Activated CD4-positive, alpha-beta T cell treated with anti-CD3 and anti-CD28 coated beads, Interleukin-2, Interleukin-6, amounts not matched to agents 100 ng/mL and 50 ng/mL, durations not matched to agents 16 hours and 8 hours (primary cell): ENCODE measurements at regions not wholly inside any gene's neighbourhood (a gene's known extent, or its start where the extent isn't known, plus 50 kb on each side); places are given as distances from the start of the nearest gene placed in this dataset.

Experiments
- DNase-seq: peaks from one replicate; pipeline ENCODE4 v3.0.0-alpha.2; 2020

DNA sequence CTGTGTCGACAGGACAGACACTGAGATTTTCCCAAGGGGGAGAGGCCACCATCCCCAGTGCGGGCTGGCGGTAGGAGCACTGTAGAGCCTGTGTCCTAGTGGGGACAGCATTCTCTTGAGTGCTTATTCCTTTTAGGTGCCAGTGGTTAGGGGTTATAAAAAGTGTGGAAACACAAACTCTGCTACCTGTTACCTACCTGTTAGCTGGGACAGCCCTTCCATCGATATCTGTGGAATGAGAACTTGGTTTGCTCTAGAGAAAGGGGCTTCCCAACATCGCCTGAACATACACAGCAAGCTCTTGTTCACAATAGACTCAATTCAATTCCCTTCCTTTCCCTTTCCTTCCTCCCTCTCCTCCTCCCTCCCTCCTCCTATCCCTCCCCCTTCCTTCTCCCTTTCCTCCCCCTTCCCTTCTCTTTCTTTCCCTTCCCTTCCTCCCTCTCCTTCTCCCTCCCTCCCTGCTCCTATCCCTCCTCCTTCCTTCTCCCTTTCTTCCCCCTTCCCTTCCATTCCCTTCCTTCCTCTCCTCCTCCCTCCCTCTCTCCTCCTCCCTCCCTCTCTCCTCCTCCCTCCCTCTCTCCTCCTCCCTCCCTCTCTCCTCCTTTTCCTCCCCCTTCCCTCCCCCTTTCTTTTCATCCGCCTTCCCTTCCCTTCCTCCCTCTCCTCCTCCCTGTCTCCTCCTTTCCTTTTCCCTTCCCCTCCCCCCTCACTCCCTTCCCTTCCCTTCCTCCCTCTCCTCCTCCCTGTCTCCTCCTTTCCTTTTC is 188.5 kb downstream of the URI1 start:
- no peak for DNase-seq

DNA sequence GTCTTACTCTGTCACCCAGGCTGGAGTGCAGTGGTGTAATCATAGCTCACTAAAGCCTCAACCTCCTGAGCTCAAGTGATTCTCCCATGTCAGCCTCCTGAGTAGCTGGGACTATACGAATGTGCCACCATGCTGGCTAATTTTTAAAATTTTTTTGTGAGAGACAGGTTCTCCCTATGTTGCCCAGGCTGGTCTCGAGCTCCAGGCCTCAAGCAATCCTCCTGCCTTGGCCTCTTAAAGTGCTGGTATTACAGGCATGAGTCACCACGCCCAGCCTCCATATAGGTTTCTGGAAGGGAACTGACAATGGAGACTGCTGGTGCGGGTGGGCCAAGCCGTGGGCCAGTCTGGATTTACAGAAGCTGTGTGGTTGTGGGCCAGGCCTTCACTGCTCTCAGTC is 189.2 kb downstream of the URI1 start:
- no peak for DNase-seq

DNA sequence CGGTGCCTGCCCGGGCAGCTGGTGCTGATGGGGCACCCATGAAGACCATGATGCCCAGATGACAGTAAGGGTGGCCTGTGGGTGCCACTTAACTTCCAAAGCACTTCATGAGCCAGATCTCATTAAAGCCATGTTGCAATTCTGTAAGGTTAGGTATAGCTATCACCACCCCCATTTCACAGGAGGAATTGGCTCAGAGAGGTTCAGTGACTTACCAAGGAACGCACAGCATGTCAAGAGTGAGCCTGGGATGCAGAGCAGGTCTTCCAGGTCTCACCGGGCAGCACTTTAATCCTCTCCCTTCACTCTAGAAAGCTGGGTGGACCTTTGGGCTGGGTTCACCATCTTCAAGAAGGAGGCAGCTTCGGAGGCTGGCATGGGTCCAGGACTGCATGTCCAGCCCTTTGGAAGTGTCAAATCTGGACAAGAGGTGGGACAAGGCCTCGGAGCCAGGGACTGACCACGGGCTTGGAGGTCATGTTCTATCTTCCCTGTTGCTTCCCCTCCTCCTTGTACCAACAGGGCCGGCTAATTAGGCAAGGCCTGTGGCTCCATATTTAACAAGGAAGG is 189.8 kb downstream of the URI1 start:
- DNase-seq, result no peak

DNA sequence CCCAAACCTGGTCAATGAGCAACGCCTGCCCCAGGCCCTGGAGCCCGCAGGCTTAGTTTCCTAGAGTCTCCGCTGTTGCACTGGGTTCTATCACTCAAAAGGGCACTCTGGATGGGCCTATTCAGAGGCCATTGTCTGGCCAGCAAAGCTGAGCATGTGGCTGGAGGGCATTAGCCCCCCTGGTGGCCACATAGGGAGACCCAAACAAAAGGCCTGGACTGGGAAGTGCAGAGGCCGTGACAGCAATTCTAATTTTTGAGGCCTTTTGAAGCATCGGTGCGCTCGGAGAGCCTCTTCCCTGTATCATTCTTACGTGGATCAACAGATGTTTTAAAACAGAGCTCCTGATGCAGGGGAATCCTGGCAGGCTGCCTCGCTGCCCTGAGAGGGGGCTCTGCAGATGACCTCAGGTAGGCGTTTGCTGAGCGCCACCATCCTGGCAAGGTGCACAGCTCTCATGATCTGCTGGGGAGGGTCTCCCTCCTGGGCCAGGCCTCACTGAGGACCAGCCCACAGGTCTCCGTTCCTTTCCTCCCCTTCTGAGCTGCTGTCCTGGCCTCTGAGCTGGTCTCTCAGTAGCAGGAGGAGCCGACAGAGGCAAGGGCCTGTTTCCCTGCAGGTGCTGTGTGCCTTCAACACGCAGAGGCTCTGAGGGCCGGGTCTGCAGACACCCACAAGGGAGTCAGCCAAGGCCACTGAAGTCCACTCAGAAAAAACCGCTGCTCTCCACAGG is 190.5 kb downstream of the URI1 start:
- DNase-seq, result no peak

DNA sequence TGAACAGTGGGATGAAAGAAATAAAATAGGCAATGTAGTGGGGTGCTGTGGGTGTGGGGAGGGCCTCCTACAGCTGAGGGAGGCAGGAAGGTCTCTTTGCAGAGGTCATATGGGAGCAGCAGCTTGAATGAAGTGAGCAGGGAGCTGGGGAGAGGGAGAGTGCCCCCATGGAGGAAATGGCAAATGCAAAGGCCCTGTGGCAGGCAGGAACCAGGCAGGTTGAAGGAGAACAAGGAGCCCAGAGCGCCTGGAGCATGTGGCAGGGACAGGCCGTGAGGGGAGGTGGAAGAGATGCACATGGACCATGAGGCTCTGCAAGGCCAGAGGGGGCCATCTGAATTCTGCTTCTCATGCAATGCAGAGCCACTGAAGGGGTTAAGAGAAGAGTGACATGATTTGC is 191.8 kb downstream of the URI1 start:
- DNase-seq, result no peak

DNA sequence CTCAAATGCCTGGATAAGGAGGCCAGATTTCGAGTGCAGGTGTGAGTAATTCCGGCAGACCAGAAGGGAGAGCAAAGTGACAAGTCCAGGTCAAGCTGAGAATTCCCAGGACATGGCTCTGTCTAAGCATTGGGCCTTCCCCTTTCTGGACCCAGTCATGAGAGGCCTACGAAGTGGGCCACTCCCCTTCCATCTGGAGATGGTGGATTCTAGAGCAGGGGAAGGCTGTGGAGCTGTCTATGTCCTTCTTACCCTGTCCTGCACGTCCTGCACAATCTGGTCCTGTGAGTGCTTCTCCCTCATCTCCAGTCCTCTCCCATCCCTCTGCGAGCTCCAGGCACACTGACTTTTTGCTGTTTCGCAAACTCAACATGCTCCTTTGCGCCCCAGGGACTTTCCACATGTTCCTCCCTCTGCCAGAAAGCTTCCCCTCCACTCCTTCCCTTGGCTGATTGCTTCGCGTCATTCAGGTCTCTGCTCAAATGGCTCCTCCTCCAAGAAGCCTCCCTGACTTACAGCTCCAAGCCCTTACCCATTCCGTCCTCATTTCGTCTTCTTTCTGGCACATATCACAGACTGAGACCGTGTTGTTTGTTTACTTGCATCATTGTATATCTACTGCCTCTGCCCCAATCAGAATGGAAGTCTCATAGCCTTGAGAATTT is 193.2 kb downstream of the URI1 start:
- no peak for DNase-seq

DNA sequence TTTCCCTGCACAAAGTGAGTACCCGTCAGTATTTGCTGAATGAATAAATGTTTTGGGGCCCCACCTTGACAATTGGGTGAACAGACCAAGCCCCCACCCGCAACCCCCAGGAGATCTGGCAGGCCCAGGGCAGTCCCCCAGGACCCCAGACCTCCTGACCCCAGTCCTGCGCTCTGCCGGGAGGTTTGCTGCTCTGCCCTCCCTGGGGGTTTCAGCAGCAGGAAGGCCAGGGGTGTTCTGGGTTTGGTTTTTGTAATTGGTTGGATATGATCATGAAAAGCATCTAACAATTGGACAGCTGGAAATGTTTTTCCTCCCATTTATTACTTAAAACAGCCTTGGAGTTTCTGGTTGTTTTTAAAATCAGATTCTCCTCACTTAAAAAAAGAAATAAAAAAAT is 193.8 kb downstream of the URI1 start:
- DNase-seq, result no peak

DNA sequence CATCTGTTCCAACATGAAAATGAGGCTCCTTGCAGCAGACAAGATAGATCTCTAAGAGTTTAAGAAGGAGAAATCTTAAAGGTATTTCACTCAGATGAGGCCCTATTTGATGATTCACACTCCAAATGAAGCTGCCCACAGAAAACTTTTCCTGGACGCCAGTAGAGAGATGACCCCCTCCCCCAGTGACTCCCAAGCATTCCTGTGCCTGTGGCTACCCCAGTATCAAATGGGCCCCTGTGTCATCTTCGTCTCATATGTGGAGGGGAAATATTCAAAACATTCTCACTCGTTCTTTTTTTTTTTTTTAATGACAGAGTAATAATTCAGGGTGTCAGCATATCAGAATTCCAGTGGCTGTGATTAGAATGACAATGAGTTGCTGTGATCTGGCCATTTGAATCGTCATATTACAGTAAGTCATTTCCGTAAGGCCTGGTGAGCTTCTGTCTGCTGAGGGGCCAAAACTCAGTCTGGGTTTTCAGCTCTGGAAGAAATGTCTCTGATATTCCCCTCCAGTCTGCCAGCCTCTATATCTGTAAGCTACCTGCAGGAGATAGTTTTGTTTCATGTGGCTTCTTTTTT is 194.7 kb downstream of the URI1 start:
- DNase-seq, result no peak

DNA sequence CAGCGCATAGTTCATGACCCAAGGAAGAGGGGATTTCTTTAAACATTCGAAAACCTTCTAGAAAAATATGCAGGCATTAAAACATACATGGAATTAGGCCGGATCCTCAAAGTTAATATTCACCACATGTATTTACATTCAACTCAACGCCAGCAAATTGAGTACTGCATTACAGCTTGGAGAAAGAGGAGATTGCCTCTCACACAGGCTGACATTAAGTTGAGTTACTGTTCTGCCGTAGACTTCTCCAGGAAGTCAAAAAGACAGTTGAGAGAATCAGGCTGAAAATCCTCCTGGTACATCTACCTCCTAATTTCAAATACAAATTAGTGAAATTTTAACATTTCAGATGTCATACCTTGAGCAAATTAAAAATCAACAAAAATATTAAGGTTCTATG is 195.7 kb downstream of the URI1 start:
- DNase-seq, result no peak

DNA sequence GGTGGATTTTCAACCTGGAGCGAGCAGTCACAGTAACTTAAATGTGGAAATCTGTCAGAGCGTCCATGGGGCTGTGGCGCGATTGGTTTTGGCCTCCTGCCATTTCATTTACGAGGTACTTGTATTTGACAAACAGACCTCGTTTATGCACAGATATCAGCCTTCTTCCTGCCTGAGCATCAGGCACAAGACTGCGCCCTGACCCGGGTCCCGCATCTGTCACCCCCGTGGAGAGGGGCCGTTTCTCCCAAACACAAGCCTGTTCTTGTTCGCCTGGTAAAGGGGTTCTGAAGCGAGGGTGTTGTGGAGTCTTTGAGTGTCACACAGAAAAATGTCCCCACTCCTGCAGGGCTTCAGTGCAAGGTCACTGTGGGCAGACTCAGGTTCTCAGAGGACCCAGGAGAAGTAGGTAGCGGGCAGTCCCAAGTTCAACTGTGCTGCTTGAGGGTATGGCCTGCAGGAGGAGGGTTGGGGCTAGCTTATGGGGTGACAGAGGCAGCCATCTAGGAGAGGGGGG is 202.3 kb downstream of the URI1 start:
- DNase-seq, result no peak

DNA sequence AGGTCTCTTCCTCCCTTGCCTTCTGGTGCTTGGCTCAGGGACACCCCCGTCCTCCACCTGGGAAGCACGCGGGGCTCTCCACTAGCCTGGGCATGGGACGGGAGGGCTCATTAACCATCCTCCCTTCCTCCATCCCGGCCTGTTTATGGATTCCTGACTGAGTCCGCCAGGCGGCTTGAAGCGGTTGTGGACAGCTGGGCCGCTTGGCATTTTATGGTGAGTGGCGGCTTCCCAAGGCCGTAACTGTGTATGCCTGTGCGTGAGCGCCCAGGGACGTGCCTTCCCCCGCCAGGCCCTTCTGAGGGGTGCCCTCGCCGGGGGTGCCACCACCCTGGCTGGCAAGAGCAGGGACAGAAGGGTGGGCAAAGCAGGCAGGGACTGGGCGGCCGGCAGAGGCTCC is 202.8 kb downstream of the URI1 start:
- no peak for DNase-seq

DNA sequence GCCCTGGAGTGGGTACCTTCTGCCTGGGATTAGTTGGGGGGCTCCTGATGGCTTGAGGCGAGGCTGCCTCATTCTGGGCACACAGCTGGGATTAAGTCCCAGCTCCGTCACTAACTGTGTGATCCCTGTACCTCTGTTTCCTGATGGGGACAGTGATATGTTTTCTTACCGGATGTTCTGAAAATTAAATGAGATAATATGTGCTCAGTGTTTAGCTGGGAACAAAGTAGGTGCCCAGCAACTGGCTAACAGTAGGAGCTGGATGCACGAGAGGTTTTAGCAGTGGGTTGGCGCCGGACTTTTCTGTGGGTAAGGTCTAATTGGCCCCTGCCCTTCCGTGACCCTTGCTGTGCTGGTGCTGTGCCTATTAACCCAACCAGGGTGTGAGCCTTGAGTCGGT is 203.4 kb downstream of the URI1 start:
- no peak for DNase-seq

DNA sequence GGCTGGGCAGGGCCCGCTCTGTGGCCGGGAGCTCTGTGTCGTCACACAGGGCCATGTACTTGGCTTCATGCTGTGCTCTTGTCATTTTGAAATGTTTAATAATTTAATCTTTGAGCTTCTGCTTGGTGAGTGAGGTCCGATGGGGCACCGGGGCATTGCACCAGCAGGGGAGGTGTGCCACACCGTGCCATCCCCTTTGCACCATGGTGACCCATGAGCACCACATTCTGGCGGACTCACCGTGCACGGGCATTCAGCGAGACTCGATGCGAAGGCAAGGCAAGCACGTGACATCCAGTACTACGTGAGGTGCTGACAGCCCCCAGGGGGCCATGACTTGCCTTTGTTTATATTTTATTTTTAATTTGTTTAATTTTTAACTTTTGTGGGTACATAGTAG is 204.3 kb downstream of the URI1 start:
- no peak for DNase-seq

DNA sequence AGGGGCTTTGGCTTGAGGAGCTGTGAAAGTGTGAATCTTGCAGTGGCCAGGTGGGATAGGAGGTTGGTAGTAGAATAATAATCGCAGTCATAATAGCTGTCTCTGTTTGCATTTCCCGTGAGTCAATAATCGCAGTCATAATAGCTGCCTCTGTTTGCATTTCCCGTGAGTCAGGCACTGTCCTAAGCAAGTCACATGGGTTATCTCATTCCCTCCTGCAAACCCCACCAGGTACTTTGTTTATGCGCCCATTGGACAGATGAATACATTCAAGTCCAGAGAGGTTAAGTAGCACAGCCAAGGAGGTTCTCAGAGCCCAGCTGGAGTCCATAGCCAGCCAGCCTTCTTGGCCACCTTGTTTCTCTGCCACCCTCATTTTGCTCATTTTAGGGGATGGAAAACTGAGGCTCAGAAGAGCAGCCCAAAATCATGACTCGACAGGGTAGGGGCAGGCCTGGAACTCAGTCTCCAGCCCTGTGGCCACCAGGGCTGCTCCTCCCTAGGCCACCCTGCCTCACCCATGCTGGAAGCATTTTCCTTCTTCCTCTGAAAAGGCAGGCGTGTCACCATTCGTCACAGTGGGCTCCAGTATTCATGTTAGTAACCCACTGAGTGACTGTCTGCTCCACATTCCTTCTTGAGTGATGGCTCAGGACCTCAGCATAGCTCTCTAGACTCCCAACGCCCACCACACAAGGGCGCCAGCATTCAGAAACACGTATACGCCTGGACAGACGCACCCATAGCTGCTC is 206.2 kb downstream of the URI1 start:
- no peak for DNase-seq

DNA sequence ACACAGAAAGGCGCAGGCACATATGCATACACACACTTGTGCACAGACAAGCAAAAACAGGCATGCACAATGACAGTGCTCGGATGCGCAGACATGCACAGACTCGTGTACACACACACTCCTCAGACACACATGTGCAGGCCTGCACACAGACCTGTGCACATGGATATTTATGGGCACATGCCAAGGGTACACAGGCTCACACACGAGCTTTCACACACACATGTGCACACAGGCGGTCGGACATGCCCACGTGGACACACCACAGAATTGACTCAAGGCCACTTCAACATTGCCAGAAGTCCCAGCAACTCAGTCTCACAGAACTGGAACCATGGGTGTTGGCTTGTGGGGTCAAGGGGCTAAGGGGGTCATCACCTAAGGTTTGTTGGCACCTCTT is 206.8 kb downstream of the URI1 start:
- no peak for DNase-seq

DNA sequence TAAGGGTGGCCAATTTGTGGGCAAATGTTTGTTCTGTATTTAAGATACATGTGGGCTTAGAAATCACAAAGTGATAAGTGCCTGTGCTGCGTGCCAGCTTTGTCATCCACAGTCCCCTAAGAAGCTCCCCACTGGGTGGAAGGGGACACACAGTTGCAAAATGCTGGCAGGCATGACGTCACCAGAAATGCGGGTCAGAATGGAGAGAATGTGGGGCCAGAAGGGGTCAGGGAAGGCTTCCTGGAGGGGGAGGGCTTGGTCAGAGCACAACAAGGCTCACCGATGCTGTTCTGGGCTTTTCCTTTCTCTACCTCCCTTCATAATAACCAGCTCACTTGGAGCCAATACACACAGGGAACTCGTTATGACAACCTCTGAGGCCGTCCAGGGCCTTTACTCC is 207.3 kb downstream of the URI1 start:
- DNase-seq, result no peak

DNA sequence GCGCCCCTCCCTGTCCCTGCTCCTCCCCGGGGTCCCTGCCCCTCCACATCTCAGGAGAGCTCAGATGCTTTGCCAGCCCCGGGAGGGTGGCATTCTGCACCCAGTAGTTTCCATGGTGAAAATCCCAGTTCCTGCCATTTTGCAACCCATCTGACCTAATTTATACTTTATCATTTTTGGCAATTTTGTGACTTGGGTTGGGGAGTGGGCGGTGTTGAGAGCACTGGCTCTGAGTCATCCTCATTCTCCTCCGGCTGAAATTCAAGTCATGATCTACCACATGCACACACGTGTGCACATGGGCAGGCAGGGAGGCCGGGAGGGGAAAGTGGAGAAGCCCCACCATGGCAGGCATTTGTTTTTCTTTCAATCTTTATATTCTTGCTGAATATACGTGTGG is 208.6 kb downstream of the URI1 start:
- no peak for DNase-seq

DNA sequence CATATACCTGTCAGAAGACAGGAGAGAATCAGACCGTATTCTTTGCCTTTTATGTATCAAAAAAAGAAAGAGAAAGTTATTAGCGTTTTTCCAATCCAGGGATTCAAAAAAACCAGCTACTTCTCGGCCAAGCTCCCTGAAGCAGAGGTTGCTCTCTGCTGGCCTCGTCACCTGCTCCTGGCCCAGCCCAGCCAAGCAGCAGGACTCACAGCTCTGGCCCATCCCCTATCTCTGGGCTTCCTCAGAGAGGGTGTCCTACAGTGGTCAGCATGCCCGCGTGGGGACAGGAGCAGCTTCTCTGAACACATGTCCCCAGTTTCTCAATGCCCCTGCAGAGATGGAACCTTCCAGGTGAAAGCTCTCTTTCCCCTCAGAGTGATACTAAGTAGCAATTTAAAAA is 209.0 kb downstream of the URI1 start:
- no peak for DNase-seq

DNA sequence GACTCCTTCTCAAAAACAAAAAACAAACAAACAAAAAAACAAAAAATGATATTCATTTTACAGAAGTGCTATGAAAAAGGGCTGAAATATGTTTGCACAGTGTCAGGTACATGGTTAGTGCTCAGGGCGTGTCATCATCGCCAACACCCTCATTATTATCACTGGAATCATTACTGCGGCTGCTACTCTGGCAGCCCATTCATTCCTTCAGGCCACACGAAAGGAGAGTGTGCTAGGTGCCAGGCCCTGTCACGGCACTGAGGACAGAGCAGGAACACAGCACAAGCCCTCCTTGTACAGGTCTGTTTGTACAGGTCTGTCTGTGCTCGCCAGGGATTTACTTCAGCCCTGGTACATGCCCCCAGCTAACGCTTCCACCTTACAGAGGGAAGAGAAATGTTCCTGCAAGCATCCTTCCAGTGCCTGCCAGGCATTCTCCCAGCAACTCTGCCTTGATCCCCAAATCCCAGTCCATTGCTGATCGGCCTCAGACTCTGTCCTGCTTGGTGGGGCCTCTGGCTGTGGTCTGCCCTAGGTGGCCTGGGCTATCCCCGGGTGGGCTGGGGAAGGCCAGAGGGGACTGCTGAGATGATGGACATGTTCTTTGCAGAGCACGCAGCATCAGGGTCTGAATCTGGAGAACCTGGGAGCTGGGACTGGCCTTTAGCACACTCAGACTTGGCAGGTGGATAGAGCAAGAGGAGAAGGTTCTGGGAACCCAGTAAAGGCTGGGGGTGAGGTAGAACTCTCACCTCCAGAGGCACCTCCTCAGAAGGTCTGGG is 210.7 kb downstream of the URI1 start:
- DNase-seq, result no peak

DNA sequence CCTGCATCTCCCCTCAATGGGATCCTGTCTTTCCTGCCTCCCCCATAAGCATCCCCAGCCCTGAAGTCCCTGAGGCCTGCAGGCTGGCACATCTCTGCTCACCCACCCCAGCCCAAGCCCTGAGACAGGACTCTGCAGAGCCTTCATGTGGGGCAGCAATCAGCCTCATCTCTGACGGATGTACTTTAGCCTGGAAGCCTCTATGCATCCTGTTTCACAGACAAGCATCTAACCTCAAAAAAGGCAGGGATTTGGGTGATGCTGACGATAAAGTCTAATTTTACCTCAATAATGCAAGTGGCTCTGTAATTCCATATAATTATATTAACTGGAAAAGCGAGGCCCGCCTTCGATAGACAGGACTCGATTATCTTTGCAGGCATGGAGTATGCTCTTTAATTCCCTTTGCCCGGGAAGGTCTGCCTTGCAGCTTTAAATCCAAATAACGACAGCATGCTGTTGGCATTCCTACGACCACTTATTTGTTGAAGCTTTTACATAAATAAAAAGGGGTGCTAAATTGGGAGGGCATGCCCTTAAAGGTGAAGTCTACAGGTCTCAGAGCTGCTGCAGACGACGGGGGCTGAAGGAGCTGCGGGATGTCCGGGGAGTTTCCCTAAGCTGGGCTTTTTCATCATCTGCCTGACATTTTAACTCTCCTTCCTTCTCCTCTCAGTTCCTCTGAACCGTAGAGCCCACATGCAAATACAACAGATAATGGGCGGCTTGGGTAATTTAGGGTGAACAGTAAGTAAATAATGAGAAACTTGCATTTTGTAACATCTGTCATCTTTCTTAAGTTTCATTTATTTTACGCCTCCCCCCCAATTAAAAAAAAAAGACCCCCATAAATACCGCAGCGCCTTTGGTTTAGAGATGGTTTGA is 211.5 kb downstream of the URI1 start:
- no peak for DNase-seq

DNA sequence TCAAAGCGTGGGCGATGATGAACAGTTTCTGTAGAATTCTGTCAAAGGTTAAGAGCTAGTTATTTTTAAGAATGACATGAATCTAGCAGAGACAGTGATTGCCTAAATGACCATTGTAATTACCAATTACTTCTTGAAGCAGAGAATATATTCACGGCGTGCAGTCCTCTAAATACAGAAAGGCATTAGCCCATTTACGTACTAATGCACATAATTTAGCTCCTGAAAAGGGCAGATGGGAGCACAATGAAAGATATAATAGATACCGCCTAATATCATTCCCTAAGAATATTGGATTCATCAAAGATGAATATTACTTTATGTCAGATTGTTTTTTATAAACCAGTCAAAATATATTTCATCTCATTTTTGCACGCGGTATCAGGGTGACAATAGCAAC is 212.4 kb downstream of the URI1 start:
- no peak for DNase-seq
